ENCODE measurements at regions not wholly inside any gene's neighbourhood (a gene's known extent, or its start where the extent isn't known, plus 50 kb on each side); places are given as distances from the start of the nearest gene placed in this dataset.

GRCh38 chr9:26723486-26723885 lies 169.1 kb downstream of the CAAP1 start:
- no peaks in the 10 kb centered on the region for H3K36me3 ChIP-seq
- peak; percentile 61 for DNase-seq
- H3K27ac ChIP-seq: no peak overlapping the region
- TF ChIP-seq CTCF (IDR thresholded peaks at IDR 0.05): no peak
- H3K4me3 ChIP-seq: no peak overlapping the region
- no peaks in the 10 kb centered on the region for H3K4me1 ChIP-seq
- intact Hi-C loops (cut with DNase I): no loop called here
- no peaks in the 10 kb centered on the region for H3K9me3 ChIP-seq
- no peaks in the 10 kb centered on the region for H3K27me3 ChIP-seq
- no peak overlapping the region for H3K9ac ChIP-seq (ENCODE audit: low read depth in 2 of 2, low read length in 2 of 2)

DNA sequence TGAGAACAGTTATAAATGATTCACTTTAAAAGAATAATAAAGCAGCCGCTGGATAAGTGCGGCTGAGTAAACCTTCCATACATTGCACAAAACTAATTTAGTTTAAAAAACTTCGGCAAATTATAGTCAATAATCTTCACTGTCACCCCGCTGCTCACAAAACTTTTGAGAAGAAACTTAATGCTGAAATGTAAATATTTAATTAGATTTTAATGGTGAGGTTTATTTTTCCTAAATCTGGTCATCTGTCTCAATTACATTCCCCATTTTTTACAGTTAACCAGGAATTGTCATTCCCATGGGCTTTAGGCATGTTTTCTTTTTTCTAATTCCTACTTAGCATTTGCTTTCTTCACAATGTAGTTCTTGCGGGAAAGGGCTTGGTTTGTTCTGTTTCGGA lies 169.8 kb downstream of the CAAP1 start:
- DNase-seq: no peak
- Histone ChIP-seq H3K4me3 (no peak overlapping the region), H3K36me3 (no peaks in the 10 kb centered on the region), H3K9ac (ENCODE audit: low read depth in 2 of 2, low read length in 2 of 2) (no peak overlapping the region), H3K9me3 (no peaks in the 10 kb centered on the region), H3K27ac (no peak overlapping the region), H3K27me3 (no peaks in the 10 kb centered on the region), H3K4me1 (no peaks in the 10 kb centered on the region)
- TF ChIP-seq CTCF (IDR thresholded peaks at IDR 0.05): no peak
- intact Hi-C loops (cut with DNase I): no loop called here

- no peak for TF ChIP-seq CTCF (IDR thresholded peaks at IDR 0.05)
- Histone ChIP-seq H3K4me3 (no peak overlapping the region), H3K4me1 (no peaks in the 10 kb centered on the region), H3K36me3 (no peaks in the 10 kb centered on the region), H3K27ac (no peak overlapping the region), H3K9me3 (no peaks in the 10 kb centered on the region), H3K27me3 (no peaks in the 10 kb centered on the region), H3K9ac (ENCODE audit: low read depth in 2 of 2, low read length in 2 of 2) (no peak overlapping the region)
- DNase-seq: no peak
- intact Hi-C loops (cut with DNase I): no loop called here
Measured at GRCh38 chr9:26710008-26710407, 182.6 kb downstream of the CAAP1 start.

DNA sequence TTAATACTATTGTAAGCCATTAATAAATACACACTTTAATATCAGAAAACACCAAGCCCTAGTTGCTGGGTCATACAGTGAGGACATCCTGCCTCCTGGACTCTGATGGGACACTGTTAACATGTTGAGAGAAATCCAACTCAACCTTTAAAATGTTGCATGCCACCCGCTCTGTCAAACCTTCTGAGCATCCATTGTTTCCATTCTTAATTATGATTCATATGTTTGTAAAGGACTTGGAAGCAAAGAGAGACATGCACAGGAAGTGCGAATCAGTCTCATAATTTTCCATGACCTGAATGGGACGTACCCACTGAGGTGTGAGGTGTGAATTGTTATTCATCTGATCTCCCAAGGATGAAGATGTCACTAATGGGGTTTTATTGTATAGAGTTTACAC lies 186.4 kb downstream of the CAAP1 start:
- Histone ChIP-seq H3K9me3 (no peaks in the 10 kb centered on the region), H3K4me1 (no peaks in the 10 kb centered on the region), H3K27me3 (no peaks in the 10 kb centered on the region), H3K27ac (no peak overlapping the region), H3K9ac (ENCODE audit: low read depth in 2 of 2, low read length in 2 of 2) (no peak overlapping the region), H3K36me3 (no peaks in the 10 kb centered on the region), H3K4me3 (no peak overlapping the region)
- intact Hi-C loops (cut with DNase I): no loop called here
- no peak for DNase-seq
- TF ChIP-seq CTCF (IDR thresholded peaks at IDR 0.05): no peak

- Histone ChIP-seq H3K9me3 (no peaks in the 10 kb centered on the region), H3K9ac (ENCODE audit: low read depth in 2 of 2, low read length in 2 of 2) (no peak overlapping the region), H3K27ac (no peak overlapping the region), H3K4me1 (no peaks in the 10 kb centered on the region), H3K4me3 (no peak overlapping the region), H3K27me3 (no peaks in the 10 kb centered on the region), H3K36me3 (no peaks in the 10 kb centered on the region)
- intact Hi-C loops (cut with DNase I): no loop called here
- no peak for DNase-seq
- no peak for TF ChIP-seq CTCF (IDR thresholded peaks at IDR 0.05)
Measured at GRCh38 chr9:26695298-26695622, 197.3 kb downstream of the CAAP1 start.
